ENCODE measurements at regions not wholly inside any gene's neighbourhood (a gene's known extent, or its start where the extent isn't known, plus 50 kb on each side); places are given as distances from the start of the nearest gene placed in this dataset.

- DNase-seq: no peak
- no peak overlapping the region for H3K4me3 ChIP-seq (ENCODE audit: low read depth in 2 of 2, low read length in 1 of 2)
- no peaks in the 10 kb centered on the region; a peak in 1 of 4 replicates for H3K4me1 ChIP-seq (ENCODE audit: control insufficient read depth in 1 of 2, insufficient read depth in 2 of 2, low read depth in 1 of 2, low read length in 1 of 2)
- POLR2A ChIA-PET: no interaction called here
- H2AFZ ChIP-seq (ENCODE audit: low read depth): no peak overlapping the region
- no peaks in the 10 kb centered on the region for H3K79me2 ChIP-seq (ENCODE audit: insufficient read depth)
- no peaks in the 10 kb centered on the region for H3K9me2 ChIP-seq
- WGBS (ENCODE audit: low lambda C conversion rate): 42% methylated on average over 5 of the region's 6 CpGs
- CTCF ChIA-PET: interaction anchor here (0.7 kb wide), 1 partner anchor 10 kb away, joined by 3 read pairs; no protein-coding TSS in a partner anchor
- no peaks in the 10 kb centered on the region for H3F3A ChIP-seq (replicated peaks; ENCODE audit: insufficient read depth)
- no peaks in the 10 kb centered on the region for H4K20me1 ChIP-seq (ENCODE audit: insufficient read depth)
- H3K36me3 ChIP-seq (replicated peaks in 1 of 2; ENCODE audit: control insufficient read depth in 1 of 2, insufficient read depth in 2 of 2, low read length in 1 of 2): no peaks in the 10 kb centered on the region
- H3K9ac ChIP-seq: no peak overlapping the region
- peaks cover 1% of the 10 kb centered on the region; the same call in 1 of the 2 replicates for H3K9me3 ChIP-seq
- TF ChIP-seq FOXJ3 (CRISPR knock-in tag; IDR thresholded peaks at IDR 0.05) (no peak), RCOR1 (IDR thresholded peaks at IDR 0.05; ENCODE audit: low read length) (no peak), TCF12 (IDR thresholded peaks at IDR 0.05) (no peak), USF2 (IDR thresholded peaks at IDR 0.05; ENCODE audit: borderline replicate concordance, low read depth, low read length) (no peak), MEF2A (IDR thresholded peaks at IDR 0.05; ENCODE audit: borderline replicate concordance, low read depth) (no peak), IRF3 (IDR thresholded peaks at IDR 0.05; ENCODE audit: low read depth, low read length) (no peak), GATA2 (CRISPR knock-in tag; IDR thresholded peaks at IDR 0.05) (no peak), MXI1 (IDR thresholded peaks at IDR 0.05; ENCODE audit: low read depth, low read length) (no peak), GABPA (IDR thresholded peaks at IDR 0.05; ENCODE audit: low read depth) (no peak), MAX (IDR thresholded peaks at IDR 0.05; ENCODE audit: low read depth) (no peak), SMC3 (IDR thresholded peaks at IDR 0.05; ENCODE audit: low read depth, low read length) (no peak), EZH2phosphoT487 (IDR thresholded peaks at IDR 0.05; ENCODE audit: borderline replicate concordance, low read depth) (no peak), RFX5 (IDR thresholded peaks at IDR 0.05; ENCODE audit: low read length) (no peak), FOXM1 (IDR thresholded peaks at IDR 0.05; ENCODE audit: low read depth) (no peak), SIN3A (IDR thresholded peaks at IDR 0.05; ENCODE audit: borderline replicate concordance, low read depth, low read length) (no peak), TEAD4 (IDR thresholded peaks at IDR 0.05; ENCODE audit: borderline replicate concordance, insufficient read depth) (no peak)
- H3K4me2 ChIP-seq: no peak overlapping the region
- H3K27me3 ChIP-seq (ENCODE audit: insufficient read depth): no peaks in the 10 kb centered on the region; the same call in 1 of the 2 replicates
- H3K27ac ChIP-seq (ENCODE audit: low read depth in 2 of 2, low read length in 1 of 2): no peak overlapping the region
Observed at GRCh38 chr6:3663811-3664210, 87.7 kb downstream of the PXDC1 start.

- no peaks in the 10 kb centered on the region; the same call in 1 of the 2 replicates for H3K27me3 ChIP-seq (ENCODE audit: insufficient read depth)
- no peaks in the 10 kb centered on the region for H3K79me2 ChIP-seq (ENCODE audit: insufficient read depth)
- H4K20me1 ChIP-seq (ENCODE audit: insufficient read depth): no peaks in the 10 kb centered on the region
- no peaks in the 10 kb centered on the region for H3F3A ChIP-seq (replicated peaks; ENCODE audit: insufficient read depth)
- no peak overlapping the region for H3K27ac ChIP-seq (ENCODE audit: low read depth in 2 of 2, low read length in 1 of 2)
- 77% methylated on average over 8 of the region's 8 CpGs for WGBS (ENCODE audit: low lambda C conversion rate)
- ChIA-PET CTCF (interaction anchor here (0.7 kb wide), 1 partner anchor 9 kb away, joined by 3 read pairs; no protein-coding TSS in a partner anchor), POLR2A (no interaction called here)
- H3K4me2 ChIP-seq: no peak overlapping the region
- no peak for DNase-seq
- H3K36me3 ChIP-seq (replicated peaks in 1 of 2; ENCODE audit: control insufficient read depth in 1 of 2, insufficient read depth in 2 of 2, low read length in 1 of 2): no peaks in the 10 kb centered on the region
- no peaks in the 10 kb centered on the region; a peak in 1 of 4 replicates for H3K4me1 ChIP-seq (ENCODE audit: control insufficient read depth in 1 of 2, insufficient read depth in 2 of 2, low read depth in 1 of 2, low read length in 1 of 2)
- no peaks in the 10 kb centered on the region for H3K9me2 ChIP-seq
- no peaks in the 10 kb centered on the region for H3K9me3 ChIP-seq
- no peak overlapping the region for H3K9ac ChIP-seq
- H2AFZ ChIP-seq (ENCODE audit: low read depth): no peak overlapping the region
- H3K4me3 ChIP-seq (ENCODE audit: low read depth in 2 of 2, low read length in 1 of 2): no peak overlapping the region
- TF ChIP-seq PBX3 (IDR thresholded peaks at IDR 0.05) (no peak), IRF3 (IDR thresholded peaks at IDR 0.05; ENCODE audit: low read depth, low read length) (no peak), TEAD4 (IDR thresholded peaks at IDR 0.05; ENCODE audit: borderline replicate concordance, insufficient read depth) (no peak), SMC3 (IDR thresholded peaks at IDR 0.05; ENCODE audit: low read depth, low read length) (no peak), RCOR1 (IDR thresholded peaks at IDR 0.05; ENCODE audit: low read length) (no peak), POLR2AphosphoS5 (IDR thresholded peaks at IDR 0.05; ENCODE audit: low read depth, low read length) (no peak), TAF1 (IDR thresholded peaks at IDR 0.05; ENCODE audit: borderline replicate concordance, low read depth, low read length) (no peak), EP300 (IDR thresholded peaks at IDR 0.05; ENCODE audit: borderline replicate concordance in 1 of 2, low read depth in 1 of 2, low read length in 1 of 2) (no peak), MXI1 (IDR thresholded peaks at IDR 0.05; ENCODE audit: low read depth, low read length) (no peak), MAX (IDR thresholded peaks at IDR 0.05; ENCODE audit: low read depth) (no peak), ELF1 (IDR thresholded peaks at IDR 0.05) (no peak), EZH2phosphoT487 (IDR thresholded peaks at IDR 0.05; ENCODE audit: borderline replicate concordance, low read depth) (no peak)
Observed at GRCh38 chr6:3663081-3663480, 88.4 kb downstream of the PXDC1 start.

All from SK-N-SH (cell line).